ENCODE measurements at regions not wholly inside any gene's neighbourhood (a gene's known extent, or its start where the extent isn't known, plus 50 kb on each side); places are given as distances from the start of the nearest gene placed in this dataset.
"Not testable (repeated sequence)": the region's sequence is repeated elsewhere in the genome, so short reads cannot be mapped to it uniquely, and the experiment has no call there.

- TF ChIP-seq CTCF (conservative IDR thresholded peaks at IDR 0.05); ZFX (IDR thresholded peaks at IDR 0.05): not testable (repeated sequence)
Measured at GRCh38 chr3:166423824-166424513, 586.7 kb upstream of the BCHE start.

Measured in C4-2B (cell line).